Fibroblast of pulmonary artery (primary cell): ENCODE measurements at regions not wholly inside any gene's neighbourhood (a gene's known extent, or its start where the extent isn't known, plus 50 kb on each side); places are given as distances from the start of the nearest gene placed in this dataset.
"Not testable (repeated sequence)": the region's sequence is repeated elsewhere in the genome, so short reads cannot be mapped to it uniquely, and the experiment has no call there.

ENCODE experiments used
- DNase-seq: peaks from one replicate; pipeline ENCODE4 v3.0.0-alpha.2; 2010; ENCODE audit warnings: low read depth
- H3K4me3 ChIP-seq: replicated peaks from 2 replicates; pipeline ENCODE4 v1.5.1; 2011; ENCODE audit warnings: low read depth, mild to moderate bottlenecking, control low read depth, low read length, moderate library complexity
- CTCF ChIP-seq: IDR thresholded peaks from 2 replicates; pipeline ENCODE4 v1.5.1; 2011; ENCODE audit warnings: mild to moderate bottlenecking, control low read depth, low read length, inconsistent platforms; ENCODE audit errors: missing control alignments

GRCh38 chr22:49393526-49393925, 434.1 kb downstream of the BRD1 start:
- no peak for DNase-seq
- no peak overlapping the region for H3K4me3 ChIP-seq
- TF ChIP-seq CTCF, result no peak

GRCh38 chr22:49392841-49393510, 434.7 kb downstream of the BRD1 start:
- DNase-seq, result no peak
- no peak overlapping the region for H3K4me3 ChIP-seq
- no peak for TF ChIP-seq CTCF

GRCh38 chr22:49392247-49392646, 435.4 kb downstream of the BRD1 start:
- DNase-seq, result no peak
- H3K4me3 ChIP-seq, result no peak overlapping the region
- no peak for TF ChIP-seq CTCF

GRCh38 chr22:49391436-49391835, 436.2 kb downstream of the BRD1 start:
- TF ChIP-seq CTCF, result no peak
- H3K4me3 ChIP-seq, result no peak overlapping the region
- DNase-seq, result no peak

GRCh38 chr22:49390954-49391353, 436.7 kb downstream of the BRD1 start:
- H3K4me3 ChIP-seq, result no peak overlapping the region
- TF ChIP-seq CTCF, result no peak
- DNase-seq, result no peak

- H3K4me3 ChIP-seq, DNase-seq: not testable (repeated sequence)
Measured at GRCh38 chr22:49383909-49384308, 443.8 kb downstream of the BRD1 start.

GRCh38 chr22:49382451-49382735, 445.3 kb downstream of the BRD1 start:
- H3K4me3 ChIP-seq, result no peak overlapping the region
- no peak for DNase-seq
- no peak for TF ChIP-seq CTCF
